WTC11 (cell line): ENCODE measurements at regions not wholly inside any gene's neighbourhood (a gene's known extent, or its start where the extent isn't known, plus 50 kb on each side); places are given as distances from the start of the nearest gene placed in this dataset.

Experiments used
- ATAC-seq: fragments of 200-7000 bp; cut with Tn5 transposase; 2 replicates; pipeline ENCODE4 v1.10.0; 2021; ENCODE audit warnings: mild to moderate bottlenecking, moderate library complexity
- CTCF ChIA-PET: fragments of 300-600 bp; sonication (Branson Sonifier 250); formaldehyde crosslinking; loops from one replicate; lab custom pipeline; 2021; ENCODE audit warnings: antibody characterized with exemption; lab: Charles Lee
- POLR2A ChIA-PET: fragments of 350-600 bp; sonication (Branson Sonifier 250); formaldehyde crosslinking; loops from one replicate; lab custom pipeline; 2021; ENCODE audit warnings: antibody characterized with exemption; lab: Charles Lee
- DNase-seq: peaks from one replicate; pipeline ENCODE4 v3.0.0; 2021; ENCODE audit warnings: low spot score
- H3K27ac Mint-ChIP-seq: 2 replicates; pipeline ENCODE4 v1.8.0; 2021; ENCODE audit warnings: mixed read lengths
- H3K27me3 Mint-ChIP-seq: 2 replicates; pipeline ENCODE4 v1.8.0; 2021; ENCODE audit warnings: low read depth, mild to moderate bottlenecking, moderate library complexity, mixed read lengths
- H3K36me3 Mint-ChIP-seq: 2 replicates; pipeline ENCODE4 v1.8.0; 2021; ENCODE audit warnings: mixed read lengths
- H3K4me1 Mint-ChIP-seq: 2 replicates; pipeline ENCODE4 v1.8.0; 2022; ENCODE audit warnings: mixed read lengths
- H3K4me3 Mint-ChIP-seq: 2 replicates; pipeline ENCODE4 v1.8.0; 2021; ENCODE audit warnings: mild to moderate bottlenecking, moderate library complexity, mixed read lengths
- H3K9me3 Mint-ChIP-seq: 2 replicates; pipeline ENCODE4 v1.8.0; 2021; ENCODE audit warnings: mixed read lengths
- EMX1 ChIP-seq: fragments of 250-450 bp; sonication (Bioruptor Pico); IDR thresholded peaks from 2 replicates; pipeline ENCODE4 v1.8.0; 2021; ENCODE audit warnings: mild to moderate bottlenecking
- ESRRA ChIP-seq: sonication (generic); formaldehyde crosslinking; IDR thresholded peaks from 2 replicates; pipeline ENCODE4 v1.8.1; 2022; ENCODE audit warnings: mild to moderate bottlenecking, missing genetic modification reagents, borderline replicate concordance
- FOXK1 ChIP-seq: sonication (generic); formaldehyde crosslinking; IDR thresholded peaks from 2 replicates; pipeline ENCODE4 v1.8.0; 2022; ENCODE audit warnings: mild to moderate bottlenecking, moderate library complexity, missing genetic modification reagents
- HMGA2 ChIP-seq: fragments of 250-450 bp; sonication (Bioruptor Pico); IDR thresholded peaks from 2 replicates; pipeline ENCODE4 v1.4.0; 2021; ENCODE audit warnings: mild to moderate bottlenecking, moderate library complexity
- KAT7 ChIP-seq: sonication (generic); formaldehyde crosslinking; IDR thresholded peaks from 2 replicates; pipeline ENCODE4 v1.8.1; 2023; ENCODE audit warnings: missing genetic modification reagents, mild to moderate bottlenecking, borderline replicate concordance
- RORB ChIP-seq: fragments of 250-450 bp; sonication (Bioruptor Pico); IDR thresholded peaks from 2 replicates; pipeline ENCODE4 v1.9.0; 2021; ENCODE audit warnings: mild to moderate bottlenecking
- SMAD3 ChIP-seq: sonication (generic); formaldehyde crosslinking; IDR thresholded peaks from 2 replicates; pipeline ENCODE4 v1.8.0; 2022; ENCODE audit warnings: missing genetic modification reagents, mild to moderate bottlenecking, borderline replicate concordance
- ZNF423 ChIP-seq: fragments of 250-450 bp; sonication (Bioruptor Pico); IDR thresholded peaks from 2 replicates; pipeline ENCODE4 v2.1.2; 2022; ENCODE audit warnings: mild to moderate bottlenecking, moderate library complexity
- TF ChIP-seq, protein P1 (sequence below): fragments of 250-450 bp; sonication (Bioruptor Pico); conservative IDR thresholded peaks from 2 replicates; pipeline ENCODE4 v1.9.0; 2021; ENCODE audit warnings: mild to moderate bottlenecking
- TF ChIP-seq, protein P2 (sequence below): sonication (generic); formaldehyde crosslinking; IDR thresholded peaks from 2 replicates; pipeline ENCODE4 v1.8.1; 2023; ENCODE audit warnings: mild to moderate bottlenecking, missing genetic modification reagents
- TF ChIP-seq, protein P3 (sequence below): fragments of 250-450 bp; sonication (Bioruptor Pico); IDR thresholded peaks from 2 replicates; pipeline ENCODE4 v2.1.2; 2022; ENCODE audit warnings: mild to moderate bottlenecking, moderate library complexity
- TF ChIP-seq, protein P4 (sequence below): sonication (generic); formaldehyde crosslinking; IDR thresholded peaks from 2 replicates; pipeline ENCODE4 v1.8.1; 2023; ENCODE audit warnings: mild to moderate bottlenecking, missing genetic modification reagents, moderate library complexity
- TF ChIP-seq, protein P5 (sequence below): fragments of 250-450 bp; sonication (Bioruptor Pico); IDR thresholded peaks from 2 replicates; pipeline ENCODE4 v1.8.0; 2021; ENCODE audit warnings: mild to moderate bottlenecking
- TF ChIP-seq, protein P6 (sequence below): sonication (generic); formaldehyde crosslinking; IDR thresholded peaks from 2 replicates; pipeline ENCODE4 v1.8.1; 2023; ENCODE audit warnings: mild to moderate bottlenecking, moderate library complexity, missing genetic modification reagents
- TF ChIP-seq, protein P7 (sequence below): sonication (generic); formaldehyde crosslinking; IDR thresholded peaks from 2 replicates; pipeline ENCODE4 v1.8.0; 2023; ENCODE audit warnings: missing genetic modification reagents, mild to moderate bottlenecking, borderline replicate concordance
- TF ChIP-seq, protein P8 (sequence below): sonication (generic); formaldehyde crosslinking; IDR thresholded peaks from 2 replicates; pipeline ENCODE4 v1.8.1; 2022; ENCODE audit warnings: missing genetic modification reagents, borderline replicate concordance
- TF ChIP-seq, protein P9 (sequence below): fragments of 250-450 bp; sonication (Bioruptor Pico); IDR thresholded peaks from 2 replicates; pipeline ENCODE4 v1.9.0; 2021; ENCODE audit warnings: moderate library complexity, mild to moderate bottlenecking, inconsistent platforms, borderline replicate concordance

DNA sequence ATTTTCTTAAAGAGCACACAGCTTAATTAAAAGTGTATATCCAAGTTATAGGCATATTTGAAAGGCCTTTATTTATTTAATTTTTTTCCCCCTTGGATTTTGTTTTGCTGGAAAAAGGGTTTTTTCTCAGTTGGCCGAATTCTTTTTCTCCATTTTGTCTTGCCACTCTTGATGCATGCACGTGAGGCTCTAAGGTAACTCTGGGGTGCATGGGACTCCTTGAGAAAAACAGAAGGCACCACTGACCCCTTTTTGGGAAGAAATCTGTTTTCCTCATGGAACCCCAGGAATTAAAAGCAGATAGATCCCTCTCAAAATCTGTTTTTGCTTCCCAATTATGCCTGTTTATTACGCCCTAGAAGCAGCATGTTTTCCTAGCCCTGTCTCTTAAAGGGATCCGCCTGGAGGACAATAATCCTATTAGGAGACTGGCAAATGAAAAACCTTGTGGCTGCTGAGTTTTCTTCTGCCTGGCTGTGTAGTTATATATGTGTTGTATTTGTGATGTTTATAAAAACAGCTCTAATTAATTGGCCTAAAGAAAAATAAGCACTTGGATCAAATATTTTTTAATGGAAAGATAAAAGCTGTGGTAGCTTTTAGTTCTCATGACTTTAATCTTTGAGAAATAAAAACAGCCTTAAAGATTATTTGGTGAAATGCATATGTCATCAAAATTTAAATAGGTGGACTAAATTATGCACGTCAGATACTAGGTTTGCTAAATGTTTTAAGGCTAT lies 435.1 kb upstream of the CDH9 start (continued):
- TF ChIP-seq, protein P1, sequence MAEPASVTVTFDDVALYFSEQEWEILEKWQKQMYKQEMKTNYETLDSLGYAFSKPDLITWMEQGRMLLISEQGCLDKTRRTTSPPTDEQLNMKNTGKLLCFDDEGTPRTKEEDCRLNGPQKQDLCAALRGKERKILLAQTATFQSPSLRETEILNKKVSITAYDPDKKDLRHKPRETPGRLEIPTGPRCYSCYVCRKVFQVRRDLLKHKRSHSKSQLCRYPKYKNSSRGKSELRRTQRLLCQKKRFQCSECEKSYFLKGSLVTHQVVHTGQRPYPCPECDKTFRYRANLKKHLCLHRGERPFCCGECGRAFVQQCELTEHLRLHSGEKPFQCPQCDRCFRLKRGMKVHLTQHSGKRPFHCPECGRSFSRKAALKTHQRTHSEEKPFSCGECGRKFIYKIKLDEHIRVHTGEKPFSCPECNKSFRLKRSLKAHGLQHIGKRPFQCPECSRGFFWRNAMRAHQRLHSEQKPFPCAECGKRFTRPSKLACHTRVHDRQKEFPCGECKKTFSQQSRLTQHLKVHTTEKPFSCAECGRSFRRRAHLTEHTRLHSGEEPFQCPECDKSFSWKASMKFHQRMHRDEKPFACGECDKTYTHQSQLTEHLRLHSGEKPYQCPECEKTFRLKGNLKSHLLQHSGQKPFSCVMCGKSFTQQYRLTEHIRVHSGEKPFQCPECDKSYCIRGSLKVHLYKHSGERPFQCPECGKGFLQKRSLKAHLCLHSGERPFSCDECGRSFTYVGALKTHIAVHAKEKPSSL (CRISPR knock-in tag): no peak
- TF ChIP-seq, protein P2, sequence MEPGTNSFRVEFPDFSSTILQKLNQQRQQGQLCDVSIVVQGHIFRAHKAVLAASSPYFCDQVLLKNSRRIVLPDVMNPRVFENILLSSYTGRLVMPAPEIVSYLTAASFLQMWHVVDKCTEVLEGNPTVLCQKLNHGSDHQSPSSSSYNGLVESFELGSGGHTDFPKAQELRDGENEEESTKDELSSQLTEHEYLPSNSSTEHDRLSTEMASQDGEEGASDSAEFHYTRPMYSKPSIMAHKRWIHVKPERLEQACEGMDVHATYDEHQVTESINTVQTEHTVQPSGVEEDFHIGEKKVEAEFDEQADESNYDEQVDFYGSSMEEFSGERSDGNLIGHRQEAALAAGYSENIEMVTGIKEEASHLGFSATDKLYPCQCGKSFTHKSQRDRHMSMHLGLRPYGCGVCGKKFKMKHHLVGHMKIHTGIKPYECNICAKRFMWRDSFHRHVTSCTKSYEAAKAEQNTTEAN (CRISPR knock-in tag): no peak

DNA sequence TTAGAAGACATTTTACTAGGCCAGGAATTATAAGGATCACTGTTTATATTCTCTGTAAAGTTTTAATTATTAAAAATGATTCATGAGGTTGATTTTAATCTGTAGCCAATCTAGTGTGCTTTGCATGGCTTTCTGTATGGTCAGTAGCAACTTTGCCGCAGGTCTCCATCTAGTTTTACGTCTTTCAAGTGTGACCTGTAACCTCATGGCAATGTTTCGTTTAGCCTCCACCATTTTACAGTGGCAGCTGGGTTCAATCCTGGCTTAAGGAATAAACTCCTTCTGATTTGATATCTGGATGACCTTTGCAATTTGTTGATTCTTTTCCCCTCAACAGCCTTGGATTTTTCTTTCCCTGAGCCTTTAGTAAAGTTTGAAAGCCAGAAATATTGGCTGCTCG lies 434.5 kb upstream of the CDH9 start:
- peak overlapping the region; percentile 95 for H3K27ac Mint-ChIP-seq
- H3K4me1 Mint-ChIP-seq: peaks cover 10% of the 10 kb centered on the region
- no peaks in the 10 kb centered on the region; the same call in 1 of the 2 replicates for H3K27me3 Mint-ChIP-seq
- CTCF ChIA-PET: no interaction called here
- H3K36me3 Mint-ChIP-seq: peaks cover 57% of the 10 kb centered on the region
- TF ChIP-seq EMX1 (CRISPR knock-in tag) (no peak), ZNF423 (CRISPR knock-in tag) (no peak), HMGA2 (CRISPR knock-in tag) (no peak), FOXK1 (no peak), KAT7 (CRISPR knock-in tag) (no peak), SMAD3 (CRISPR knock-in tag) (no peak), RORB (CRISPR knock-in tag) (no peak), ESRRA (CRISPR knock-in tag) (no peak)
- TF ChIP-seq, protein P3, sequence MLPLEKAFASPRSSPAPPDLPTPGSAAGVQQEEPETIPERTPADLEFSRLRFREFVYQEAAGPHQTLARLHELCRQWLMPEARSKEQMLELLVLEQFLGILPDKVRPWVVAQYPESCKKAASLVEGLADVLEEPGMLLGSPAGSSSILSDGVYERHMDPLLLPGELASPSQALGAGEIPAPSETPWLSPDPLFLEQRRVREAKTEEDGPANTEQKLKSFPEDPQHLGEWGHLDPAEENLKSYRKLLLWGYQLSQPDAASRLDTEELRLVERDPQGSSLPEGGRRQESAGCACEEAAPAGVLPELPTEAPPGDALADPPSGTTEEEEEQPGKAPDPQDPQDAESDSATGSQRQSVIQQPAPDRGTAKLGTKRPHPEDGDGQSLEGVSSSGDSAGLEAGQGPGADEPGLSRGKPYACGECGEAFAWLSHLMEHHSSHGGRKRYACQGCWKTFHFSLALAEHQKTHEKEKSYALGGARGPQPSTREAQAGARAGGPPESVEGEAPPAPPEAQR (CRISPR knock-in tag): no peak
- TF ChIP-seq, protein P4, sequence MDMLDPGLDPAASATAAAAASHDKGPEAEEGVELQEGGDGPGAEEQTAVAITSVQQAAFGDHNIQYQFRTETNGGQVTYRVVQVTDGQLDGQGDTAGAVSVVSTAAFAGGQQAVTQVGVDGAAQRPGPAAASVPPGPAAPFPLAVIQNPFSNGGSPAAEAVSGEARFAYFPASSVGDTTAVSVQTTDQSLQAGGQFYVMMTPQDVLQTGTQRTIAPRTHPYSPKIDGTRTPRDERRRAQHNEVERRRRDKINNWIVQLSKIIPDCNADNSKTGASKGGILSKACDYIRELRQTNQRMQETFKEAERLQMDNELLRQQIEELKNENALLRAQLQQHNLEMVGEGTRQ (CRISPR knock-in tag): no peak
- TF ChIP-seq, protein P5, sequence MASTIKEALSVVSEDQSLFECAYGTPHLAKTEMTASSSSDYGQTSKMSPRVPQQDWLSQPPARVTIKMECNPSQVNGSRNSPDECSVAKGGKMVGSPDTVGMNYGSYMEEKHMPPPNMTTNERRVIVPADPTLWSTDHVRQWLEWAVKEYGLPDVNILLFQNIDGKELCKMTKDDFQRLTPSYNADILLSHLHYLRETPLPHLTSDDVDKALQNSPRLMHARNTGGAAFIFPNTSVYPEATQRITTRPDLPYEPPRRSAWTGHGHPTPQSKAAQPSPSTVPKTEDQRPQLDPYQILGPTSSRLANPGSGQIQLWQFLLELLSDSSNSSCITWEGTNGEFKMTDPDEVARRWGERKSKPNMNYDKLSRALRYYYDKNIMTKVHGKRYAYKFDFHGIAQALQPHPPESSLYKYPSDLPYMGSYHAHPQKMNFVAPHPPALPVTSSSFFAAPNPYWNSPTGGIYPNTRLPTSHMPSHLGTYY (CRISPR knock-in tag): no peak
- TF ChIP-seq, protein P6, sequence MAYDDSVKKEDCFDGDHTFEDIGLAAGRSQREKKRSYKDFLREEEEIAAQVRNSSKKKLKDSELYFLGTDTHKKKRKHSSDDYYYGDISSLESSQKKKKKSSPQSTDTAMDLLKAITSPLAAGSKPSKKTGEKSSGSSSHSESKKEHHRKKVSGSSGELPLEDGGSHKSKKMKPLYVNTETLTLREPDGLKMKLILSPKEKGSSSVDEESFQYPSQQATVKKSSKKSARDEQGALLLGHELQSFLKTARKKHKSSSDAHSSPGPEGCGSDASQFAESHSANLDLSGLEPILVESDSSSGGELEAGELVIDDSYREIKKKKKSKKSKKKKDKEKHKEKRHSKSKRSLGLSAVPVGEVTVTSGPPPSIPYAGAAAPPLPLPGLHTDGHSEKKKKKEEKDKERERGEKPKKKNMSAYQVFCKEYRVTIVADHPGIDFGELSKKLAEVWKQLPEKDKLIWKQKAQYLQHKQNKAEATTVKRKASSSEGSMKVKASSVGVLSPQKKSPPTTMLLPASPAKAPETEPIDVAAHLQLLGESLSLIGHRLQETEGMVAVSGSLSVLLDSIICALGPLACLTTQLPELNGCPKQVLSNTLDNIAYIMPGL (CRISPR knock-in tag): no peak
- TF ChIP-seq, protein P7, sequence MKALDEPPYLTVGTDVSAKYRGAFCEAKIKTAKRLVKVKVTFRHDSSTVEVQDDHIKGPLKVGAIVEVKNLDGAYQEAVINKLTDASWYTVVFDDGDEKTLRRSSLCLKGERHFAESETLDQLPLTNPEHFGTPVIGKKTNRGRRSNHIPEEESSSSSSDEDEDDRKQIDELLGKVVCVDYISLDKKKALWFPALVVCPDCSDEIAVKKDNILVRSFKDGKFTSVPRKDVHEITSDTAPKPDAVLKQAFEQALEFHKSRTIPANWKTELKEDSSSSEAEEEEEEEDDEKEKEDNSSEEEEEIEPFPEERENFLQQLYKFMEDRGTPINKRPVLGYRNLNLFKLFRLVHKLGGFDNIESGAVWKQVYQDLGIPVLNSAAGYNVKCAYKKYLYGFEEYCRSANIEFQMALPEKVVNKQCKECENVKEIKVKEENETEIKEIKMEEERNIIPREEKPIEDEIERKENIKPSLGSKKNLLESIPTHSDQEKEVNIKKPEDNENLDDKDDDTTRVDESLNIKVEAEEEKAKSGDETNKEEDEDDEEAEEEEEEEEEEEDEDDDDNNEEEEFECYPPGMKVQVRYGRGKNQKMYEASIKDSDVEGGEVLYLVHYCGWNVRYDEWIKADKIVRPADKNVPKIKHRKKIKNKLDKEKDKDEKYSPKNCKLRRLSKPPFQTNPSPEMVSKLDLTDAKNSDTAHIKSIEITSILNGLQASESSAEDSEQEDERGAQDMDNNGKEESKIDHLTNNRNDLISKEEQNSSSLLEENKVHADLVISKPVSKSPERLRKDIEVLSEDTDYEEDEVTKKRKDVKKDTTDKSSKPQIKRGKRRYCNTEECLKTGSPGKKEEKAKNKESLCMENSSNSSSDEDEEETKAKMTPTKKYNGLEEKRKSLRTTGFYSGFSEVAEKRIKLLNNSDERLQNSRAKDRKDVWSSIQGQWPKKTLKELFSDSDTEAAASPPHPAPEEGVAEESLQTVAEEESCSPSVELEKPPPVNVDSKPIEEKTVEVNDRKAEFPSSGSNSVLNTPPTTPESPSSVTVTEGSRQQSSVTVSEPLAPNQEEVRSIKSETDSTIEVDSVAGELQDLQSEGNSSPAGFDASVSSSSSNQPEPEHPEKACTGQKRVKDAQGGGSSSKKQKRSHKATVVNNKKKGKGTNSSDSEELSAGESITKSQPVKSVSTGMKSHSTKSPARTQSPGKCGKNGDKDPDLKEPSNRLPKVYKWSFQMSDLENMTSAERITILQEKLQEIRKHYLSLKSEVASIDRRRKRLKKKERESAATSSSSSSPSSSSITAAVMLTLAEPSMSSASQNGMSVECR (CRISPR knock-in tag): no peak
- TF ChIP-seq, protein P8, sequence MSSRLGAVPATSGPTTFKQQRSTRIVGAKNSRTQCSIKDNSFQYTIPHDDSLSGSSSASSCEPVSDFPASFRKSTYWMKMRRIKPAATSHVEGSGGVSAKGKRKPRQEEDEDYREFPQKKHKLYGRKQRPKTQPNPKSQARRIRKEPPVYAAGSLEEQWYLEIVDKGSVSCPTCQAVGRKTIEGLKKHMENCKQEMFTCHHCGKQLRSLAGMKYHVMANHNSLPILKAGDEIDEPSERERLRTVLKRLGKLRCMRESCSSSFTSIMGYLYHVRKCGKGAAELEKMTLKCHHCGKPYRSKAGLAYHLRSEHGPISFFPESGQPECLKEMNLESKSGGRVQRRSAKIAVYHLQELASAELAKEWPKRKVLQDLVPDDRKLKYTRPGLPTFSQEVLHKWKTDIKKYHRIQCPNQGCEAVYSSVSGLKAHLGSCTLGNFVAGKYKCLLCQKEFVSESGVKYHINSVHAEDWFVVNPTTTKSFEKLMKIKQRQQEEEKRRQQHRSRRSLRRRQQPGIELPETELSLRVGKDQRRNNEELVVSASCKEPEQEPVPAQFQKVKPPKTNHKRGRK (CRISPR knock-in tag): no peak
- TF ChIP-seq, protein P9, sequence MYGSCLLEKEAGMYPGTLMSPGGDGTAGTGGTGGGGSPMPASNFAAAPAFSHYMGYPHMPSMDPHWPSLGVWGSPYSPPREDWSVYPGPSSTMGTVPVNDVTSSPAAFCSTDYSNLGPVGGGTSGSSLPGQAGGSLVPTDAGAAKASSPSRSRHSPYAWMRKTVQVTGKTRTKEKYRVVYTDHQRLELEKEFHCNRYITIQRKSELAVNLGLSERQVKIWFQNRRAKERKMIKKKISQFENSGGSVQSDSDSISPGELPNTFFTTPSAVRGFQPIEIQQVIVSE: no peak
- H3K9me3 Mint-ChIP-seq: peaks cover 32% of the 10 kb centered on the region
- DNase-seq: no peak
- POLR2A ChIA-PET: no interaction called here
- no peak for ATAC-seq
- peak overlapping the region; percentile 93 for H3K4me3 Mint-ChIP-seq
